ENCODE measurements at regions not wholly inside any gene's neighbourhood (a gene's known extent, or its start where the extent isn't known, plus 50 kb on each side); places are given as distances from the start of the nearest gene placed in this dataset.

DNA sequence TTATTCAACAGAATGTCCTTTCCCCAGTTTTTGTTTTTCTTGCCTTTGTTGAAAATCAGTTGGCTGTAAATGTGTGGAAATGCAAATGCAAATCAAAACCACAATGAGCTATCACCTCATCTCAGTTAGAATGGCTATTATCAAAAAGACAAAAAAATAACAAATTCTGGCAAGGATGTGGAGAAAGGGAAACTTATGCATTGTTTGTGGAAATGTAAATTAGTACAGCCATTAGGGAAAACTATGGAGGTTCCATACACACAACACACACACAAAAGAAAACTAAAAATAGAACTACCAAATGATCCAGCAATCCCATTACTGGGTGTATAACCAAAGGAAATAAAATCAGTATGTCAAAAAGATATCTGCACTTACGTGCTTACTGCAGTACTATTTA lies 518.8 kb upstream of the ATXN7L3B start:
- TF ChIP-seq, protein P1, sequence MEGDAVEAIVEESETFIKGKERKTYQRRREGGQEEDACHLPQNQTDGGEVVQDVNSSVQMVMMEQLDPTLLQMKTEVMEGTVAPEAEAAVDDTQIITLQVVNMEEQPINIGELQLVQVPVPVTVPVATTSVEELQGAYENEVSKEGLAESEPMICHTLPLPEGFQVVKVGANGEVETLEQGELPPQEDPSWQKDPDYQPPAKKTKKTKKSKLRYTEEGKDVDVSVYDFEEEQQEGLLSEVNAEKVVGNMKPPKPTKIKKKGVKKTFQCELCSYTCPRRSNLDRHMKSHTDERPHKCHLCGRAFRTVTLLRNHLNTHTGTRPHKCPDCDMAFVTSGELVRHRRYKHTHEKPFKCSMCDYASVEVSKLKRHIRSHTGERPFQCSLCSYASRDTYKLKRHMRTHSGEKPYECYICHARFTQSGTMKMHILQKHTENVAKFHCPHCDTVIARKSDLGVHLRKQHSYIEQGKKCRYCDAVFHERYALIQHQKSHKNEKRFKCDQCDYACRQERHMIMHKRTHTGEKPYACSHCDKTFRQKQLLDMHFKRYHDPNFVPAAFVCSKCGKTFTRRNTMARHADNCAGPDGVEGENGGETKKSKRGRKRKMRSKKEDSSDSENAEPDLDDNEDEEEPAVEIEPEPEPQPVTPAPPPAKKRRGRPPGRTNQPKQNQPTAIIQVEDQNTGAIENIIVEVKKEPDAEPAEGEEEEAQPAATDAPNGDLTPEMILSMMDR (IDR thresholded peaks at IDR 0.05), result no peak
- TF ChIP-seq POLR2A (IDR thresholded peaks at IDR 0.05) (no peak), EP300 (IDR thresholded peaks at IDR 0.05) (no peak)

Data from suprapubic skin (tissue), 3 donors.